Fibroblast of pulmonary artery (primary cell): ENCODE measurements at regions not wholly inside any gene's neighbourhood (a gene's known extent, or its start where the extent isn't known, plus 50 kb on each side); places are given as distances from the start of the nearest gene placed in this dataset.

Experiments used
- DNase-seq: peaks from one replicate; pipeline ENCODE4 v3.0.0-alpha.2; 2010; ENCODE audit warnings: low read depth
- H3K4me3 ChIP-seq: replicated peaks from 2 replicates; pipeline ENCODE4 v1.5.1; 2011; ENCODE audit warnings: low read depth, mild to moderate bottlenecking, control low read depth, low read length, moderate library complexity
- CTCF ChIP-seq: IDR thresholded peaks from 2 replicates; pipeline ENCODE4 v1.5.1; 2011; ENCODE audit warnings: mild to moderate bottlenecking, control low read depth, low read length, inconsistent platforms; ENCODE audit errors: missing control alignments

GRCh38 chr2:184067502-184067901 is 530.8 kb upstream of the ZNF804A start:
- no peak overlapping the region for H3K4me3 ChIP-seq
- no peak for DNase-seq
- no peak for TF ChIP-seq CTCF

- H3K4me3 ChIP-seq, result no peak overlapping the region
- no peak for TF ChIP-seq CTCF
- no peak for DNase-seq
These were observed 525.9 kb upstream of the ZNF804A start for GRCh38 chr2:184072470-184072869.

- TF ChIP-seq CTCF, result no peak
- no peak for DNase-seq
- no peak overlapping the region for H3K4me3 ChIP-seq
These were observed 519.8 kb upstream of the ZNF804A start for GRCh38 chr2:184078496-184078895.

GRCh38 chr2:184091456-184091855 is 506.9 kb upstream of the ZNF804A start:
- DNase-seq, result no peak
- TF ChIP-seq CTCF, result no peak
- H3K4me3 ChIP-seq, result no peak overlapping the region

- DNase-seq, result no peak
- no peak overlapping the region for H3K4me3 ChIP-seq
- TF ChIP-seq CTCF, result no peak
These were observed 484.5 kb upstream of the ZNF804A start for GRCh38 chr2:184113696-184114403.

GRCh38 chr2:184114439-184114838 is 483.9 kb upstream of the ZNF804A start:
- no peak overlapping the region for H3K4me3 ChIP-seq
- no peak for DNase-seq
- TF ChIP-seq CTCF, result no peak
